NT2/D1 (cell line): ENCODE measurements at regions not wholly inside any gene's neighbourhood (a gene's known extent, or its start where the extent isn't known, plus 50 kb on each side); places are given as distances from the start of the nearest gene placed in this dataset.

Experiments
- DNase-seq: peaks from one replicate; pipeline ENCODE4 v3.0.0-alpha.2; 2011; ENCODE audit warnings: low read depth, low spot score
- H3K27me3 ChIP-seq: 2 replicates; pipeline ENCODE4 v1.6.0; 2011; ENCODE audit warnings: mild to moderate bottlenecking; ENCODE audit not compliant: insufficient read length, insufficient read depth
- H3K36me3 ChIP-seq: 2 replicates; pipeline ENCODE4 v1.6.1; 2011; ENCODE audit warnings: mild to moderate bottlenecking, low read length, mixed read lengths; ENCODE audit not compliant: insufficient read depth, insufficient read length
- H3K4me1 ChIP-seq: 2 replicates; pipeline ENCODE4 v1.5.1; 2011; ENCODE audit not compliant: insufficient read depth, insufficient read length
- H3K4me3 ChIP-seq: 2 replicates; pipeline ENCODE4 v1.5.1; 2011; ENCODE audit warnings: low read depth; ENCODE audit not compliant: insufficient read length
- H3K9ac ChIP-seq: 2 replicates; pipeline ENCODE4 v1.6.0; 2011; ENCODE audit warnings: low read depth; ENCODE audit not compliant: insufficient read length
- H3K9me3 ChIP-seq: 2 replicates; pipeline ENCODE4 v1.5.1; 2011; ENCODE audit warnings: mild to moderate bottlenecking, low read length; ENCODE audit not compliant: insufficient read depth
- SUZ12 ChIP-seq: IDR thresholded peaks from 2 replicates; pipeline ENCODE4 v1.6.1; 2011; ENCODE audit not compliant: insufficient read length, insufficient read depth; ENCODE audit errors: extremely low read depth
- YY1 ChIP-seq: IDR thresholded peaks from 2 replicates; pipeline ENCODE4 v1.6.1; 2011; ENCODE audit not compliant: insufficient read length, insufficient read depth
- ZNF274 ChIP-seq: IDR thresholded peaks from 2 replicates; pipeline ENCODE4 v1.6.1; 2011; ENCODE audit warnings: mild to moderate bottlenecking, low read depth, low read length

DNA sequence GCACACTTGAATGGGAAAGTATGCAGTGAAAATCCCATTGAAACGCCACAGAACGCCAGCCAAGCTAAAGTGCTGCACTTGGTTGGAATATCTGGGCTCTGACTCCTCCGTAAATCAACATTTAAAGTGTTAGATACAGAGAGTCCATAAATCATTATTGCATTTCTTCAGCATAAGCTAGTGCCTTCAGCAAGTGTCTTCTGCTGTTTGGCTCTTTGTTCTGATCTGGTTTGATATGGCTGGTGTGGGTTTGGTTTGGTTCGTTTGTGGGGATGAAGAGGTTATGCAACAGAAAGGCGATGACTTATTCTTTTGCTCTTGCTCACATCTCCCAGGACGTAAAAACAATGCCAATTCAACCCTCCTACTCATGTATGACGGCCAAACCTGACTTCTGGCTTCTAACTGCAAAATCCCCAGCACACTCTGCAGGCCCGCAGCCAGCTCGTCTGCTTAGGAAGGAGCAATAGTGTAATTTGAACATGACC, 121.8 kb upstream of the ERG start:
- H3K4me1 ChIP-seq: no peaks in the 10 kb centered on the region
- no peak overlapping the region for H3K4me3 ChIP-seq
- TF ChIP-seq ZNF274: no peak
- TF ChIP-seq SUZ12: no peak
- no peak for TF ChIP-seq YY1
- H3K9me3 ChIP-seq: no peaks in the 10 kb centered on the region
- no peaks in the 10 kb centered on the region for H3K27me3 ChIP-seq
- no peak overlapping the region for H3K9ac ChIP-seq
- H3K36me3 ChIP-seq: no peaks in the 10 kb centered on the region
- no peak for DNase-seq

DNA sequence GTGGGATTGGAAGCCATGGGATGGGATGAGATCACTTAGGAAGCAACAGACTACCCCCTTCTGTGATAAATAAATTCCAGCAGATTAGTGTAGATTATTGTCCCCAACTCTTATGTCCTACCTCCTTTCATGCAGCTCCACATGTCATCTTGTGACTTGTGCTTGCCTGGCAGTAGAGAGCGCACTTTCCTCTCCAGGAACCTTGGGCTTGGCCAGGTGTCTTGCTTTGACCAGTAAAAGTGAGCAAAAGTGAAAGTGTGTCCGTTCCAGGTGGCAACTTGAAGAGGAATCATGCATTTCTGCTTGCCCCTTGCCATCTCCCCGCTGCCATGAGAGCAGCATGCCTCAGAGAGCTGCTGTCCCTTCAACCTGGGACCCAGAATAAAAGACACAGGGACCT, 122.9 kb upstream of the ERG start:
- no peak for DNase-seq

DNA sequence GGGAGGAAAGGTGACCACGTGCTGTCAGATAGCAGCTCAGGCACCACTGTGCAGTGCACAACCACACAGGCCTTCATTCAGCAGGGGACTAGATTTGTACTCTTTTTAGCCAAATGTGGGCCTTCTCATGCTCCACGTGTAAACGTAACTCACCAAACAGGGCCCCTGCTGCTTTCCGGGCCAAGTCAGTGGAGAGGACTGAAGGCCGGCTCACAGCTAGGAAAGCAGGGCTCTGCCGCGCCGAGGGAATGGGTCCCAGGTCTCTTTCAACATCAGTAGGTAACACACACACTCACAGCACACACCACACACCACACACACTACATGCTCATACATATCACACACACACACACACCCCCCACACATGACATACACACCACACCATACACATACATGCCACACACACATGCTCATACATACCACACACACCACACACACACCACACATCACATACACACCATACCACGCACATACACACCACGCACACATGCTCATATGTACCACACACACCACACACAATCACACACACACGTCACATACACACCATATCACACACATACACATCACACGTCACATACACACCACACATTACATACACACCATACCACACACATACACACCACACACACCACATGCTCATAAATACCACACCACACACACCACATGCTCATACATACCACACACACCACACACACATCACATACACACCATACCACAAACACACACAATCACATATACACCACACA, 124.0 kb upstream of the ERG start:
- Histone ChIP-seq H3K27me3 (no peaks in the 10 kb centered on the region), H3K4me1 (no peaks in the 10 kb centered on the region), H3K9me3 (no peaks in the 10 kb centered on the region), H3K9ac (no peak overlapping the region), H3K36me3 (no peaks in the 10 kb centered on the region), H3K4me3 (no peak overlapping the region)
- DNase-seq: no peak
- TF ChIP-seq ZNF274 (no peak), SUZ12 (no peak), YY1 (no peak)

More for the DNA sequence above, 122.9 kb upstream of the ERG start:
- Histone ChIP-seq H3K9ac (no peak overlapping the region), H3K36me3 (no peaks in the 10 kb centered on the region), H3K4me3 (no peak overlapping the region), H3K4me1 (no peaks in the 10 kb centered on the region), H3K27me3 (no peaks in the 10 kb centered on the region), H3K9me3 (no peaks in the 10 kb centered on the region)
- TF ChIP-seq YY1 (no peak), SUZ12 (no peak), ZNF274 (no peak)

DNA sequence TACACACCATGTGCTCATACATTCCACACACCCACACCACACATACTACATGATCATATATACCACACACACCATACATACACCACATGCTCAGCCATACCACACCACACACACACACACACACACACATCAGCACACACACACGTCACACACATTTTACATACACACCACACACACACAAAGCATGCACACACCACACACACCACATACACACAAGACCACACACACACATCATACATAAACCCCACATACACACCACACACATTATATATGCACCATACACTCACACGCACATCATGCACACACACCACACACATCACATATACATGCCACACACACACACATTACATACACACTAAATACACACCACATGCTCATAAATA, 124.5 kb upstream of the ERG start:
- no peaks in the 10 kb centered on the region for H3K36me3 ChIP-seq
- no peaks in the 10 kb centered on the region for H3K9me3 ChIP-seq
- no peak for DNase-seq
- H3K4me3 ChIP-seq: no peak overlapping the region
- TF ChIP-seq SUZ12: no peak
- TF ChIP-seq ZNF274: no peak
- TF ChIP-seq YY1: no peak
- no peaks in the 10 kb centered on the region for H3K4me1 ChIP-seq
- no peak overlapping the region for H3K9ac ChIP-seq
- H3K27me3 ChIP-seq: no peaks in the 10 kb centered on the region

DNA sequence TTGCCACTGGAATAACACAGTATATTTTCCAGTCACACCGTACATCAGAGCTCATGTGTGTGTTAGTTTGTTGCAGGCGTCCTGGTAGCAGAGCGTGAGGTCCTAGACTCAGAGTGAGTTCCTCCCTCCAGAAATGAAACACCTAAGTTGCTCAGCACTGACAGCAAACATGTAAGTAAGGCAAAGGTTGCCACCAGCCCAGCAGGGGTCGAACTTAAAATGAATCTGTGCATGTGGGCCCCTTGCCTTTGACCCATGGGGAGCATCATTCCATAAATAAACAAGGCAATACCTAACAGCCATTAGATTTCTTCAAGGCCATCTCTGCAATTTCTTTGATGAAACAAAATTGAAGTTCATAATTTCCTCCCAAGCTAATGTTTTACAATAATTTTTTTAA, 125.3 kb upstream of the ERG start:
- H3K9ac ChIP-seq: no peak overlapping the region
- TF ChIP-seq ZNF274 (no peak), YY1 (no peak), SUZ12 (no peak)
- H3K4me1 ChIP-seq: no peaks in the 10 kb centered on the region
- H3K4me3 ChIP-seq: no peak overlapping the region
- DNase-seq: no peak
- H3K36me3 ChIP-seq: no peaks in the 10 kb centered on the region
- H3K27me3 ChIP-seq: no peaks in the 10 kb centered on the region
- H3K9me3 ChIP-seq: no peaks in the 10 kb centered on the region

DNA sequence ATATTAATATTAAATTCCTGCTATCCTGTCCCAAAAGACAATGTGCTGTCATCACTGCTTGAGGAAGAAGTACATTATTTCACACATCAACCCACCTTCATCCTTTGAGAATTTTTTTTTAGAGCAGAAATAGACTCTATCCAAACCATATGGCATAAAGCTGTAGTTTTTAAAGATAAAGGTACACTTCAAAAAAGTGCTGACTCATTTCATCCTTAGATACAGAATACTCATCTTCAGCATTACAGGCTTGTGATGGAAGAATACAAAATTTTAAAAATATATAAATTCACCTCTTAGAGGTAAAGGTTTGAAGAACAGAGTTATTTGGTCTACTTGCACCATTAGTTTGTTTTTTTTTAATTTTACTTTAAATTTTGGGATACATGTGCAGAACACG, 126.7 kb upstream of the ERG start:
- no peaks in the 10 kb centered on the region for H3K4me1 ChIP-seq
- no peak overlapping the region for H3K9ac ChIP-seq
- no peaks in the 10 kb centered on the region for H3K27me3 ChIP-seq
- DNase-seq: no peak
- peaks cover 12% of the 10 kb centered on the region; the same call in 1 of the 2 replicates for H3K9me3 ChIP-seq
- no peak for TF ChIP-seq YY1
- TF ChIP-seq ZNF274: no peak
- TF ChIP-seq SUZ12: no peak
- H3K4me3 ChIP-seq: no peak overlapping the region
- H3K36me3 ChIP-seq: no peaks in the 10 kb centered on the region

DNA sequence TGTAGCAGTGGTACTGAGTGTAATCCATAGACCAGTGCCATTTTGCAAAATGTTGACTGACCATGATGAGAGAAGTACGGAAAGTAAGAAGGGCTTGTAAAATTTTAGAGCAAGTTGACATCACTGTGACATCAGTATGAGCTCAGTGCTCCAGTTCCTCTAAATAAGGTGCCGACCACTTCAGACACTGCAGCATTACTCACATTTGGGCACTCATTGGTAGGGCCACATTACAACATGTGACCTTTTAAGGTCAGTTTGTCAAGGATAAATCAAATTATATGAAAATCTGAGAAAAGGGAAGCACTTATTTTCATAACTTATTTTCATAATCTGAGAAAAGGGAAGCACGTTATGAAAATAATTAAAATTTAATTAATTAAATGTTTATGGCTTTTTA, 128.0 kb upstream of the ERG start:
- H3K27me3 ChIP-seq: no peaks in the 10 kb centered on the region
- DNase-seq: no peak
- TF ChIP-seq SUZ12 (no peak), ZNF274 (no peak), YY1 (no peak)
- no peak overlapping the region for H3K4me3 ChIP-seq
- H3K9ac ChIP-seq: no peak overlapping the region
- H3K36me3 ChIP-seq: no peaks in the 10 kb centered on the region
- H3K4me1 ChIP-seq: no peaks in the 10 kb centered on the region
- H3K9me3 ChIP-seq: peaks cover 12% of the 10 kb centered on the region; the same call in 1 of the 2 replicates

DNA sequence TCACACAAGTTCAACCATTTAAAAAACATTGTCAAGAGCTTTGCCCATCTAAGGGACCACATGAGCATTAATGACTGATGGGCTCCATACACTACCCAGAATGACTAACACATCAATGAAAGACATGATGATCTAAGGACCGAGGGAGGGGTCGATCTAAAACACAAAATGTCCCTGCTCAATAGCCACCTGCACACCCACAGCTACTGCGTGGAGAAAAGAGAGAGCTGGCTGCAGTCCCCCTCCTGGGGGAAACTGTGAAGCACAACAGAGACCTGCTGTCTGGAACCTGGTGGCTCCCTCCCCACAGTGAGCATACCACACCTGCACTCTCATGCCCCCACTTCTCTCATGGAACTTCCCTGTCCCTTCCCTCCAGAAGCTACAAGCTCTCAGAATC, 130.1 kb upstream of the ERG start:
- H3K4me3 ChIP-seq: no peak overlapping the region
- H3K9me3 ChIP-seq: peaks cover 12% of the 10 kb centered on the region; the same call in 1 of the 2 replicates
- H3K36me3 ChIP-seq: no peaks in the 10 kb centered on the region
- no peak for DNase-seq
- H3K4me1 ChIP-seq: no peaks in the 10 kb centered on the region
- no peak for TF ChIP-seq YY1
- no peak for TF ChIP-seq SUZ12
- no peak for TF ChIP-seq ZNF274
- H3K9ac ChIP-seq: no peak overlapping the region
- H3K27me3 ChIP-seq: no peaks in the 10 kb centered on the region
